ENCODE measurements at regions not wholly inside any gene's neighbourhood (a gene's known extent, or its start where the extent isn't known, plus 50 kb on each side); places are given as distances from the start of the nearest gene placed in this dataset.

GRCh38 chr5:174850565-174851169, 126.3 kb downstream of the MSX2 start:
- no peak for TF ChIP-seq CTCF (IDR thresholded peaks at IDR 0.05)

- no peak for TF ChIP-seq CTCF (IDR thresholded peaks at IDR 0.05)
Observed at GRCh38 chr5:174849426-174849825, 125.0 kb downstream of the MSX2 start.

GRCh38 chr5:174844971-174845370, 120.6 kb downstream of the MSX2 start:
- TF ChIP-seq CTCF (IDR thresholded peaks at IDR 0.05) = no peak

- no peak for TF ChIP-seq CTCF (IDR thresholded peaks at IDR 0.05)
Observed at GRCh38 chr5:174843263-174844250, 119.2 kb downstream of the MSX2 start.

- no peak for TF ChIP-seq CTCF (IDR thresholded peaks at IDR 0.05)
Observed at GRCh38 chr5:174840435-174840834, 116.1 kb downstream of the MSX2 start.

GRCh38 chr5:174839196-174839595, 114.8 kb downstream of the MSX2 start:
- TF ChIP-seq CTCF (IDR thresholded peaks at IDR 0.05) = no peak

GRCh38 chr5:174837919-174838902, 113.8 kb downstream of the MSX2 start:
- peak; percentile 58 for TF ChIP-seq CTCF (IDR thresholded peaks at IDR 0.05)
